Progenitor cell of endocrine pancreas (in vitro differentiated cells): ENCODE measurements at regions not wholly inside any gene's neighbourhood (a gene's known extent, or its start where the extent isn't known, plus 50 kb on each side); places are given as distances from the start of the nearest gene placed in this dataset.

Experiments used
- DNase-seq: peaks from one replicate; pipeline ENCODE4 v3.0.0; 2021; ENCODE audit warnings: low spot score; ENCODE audit not compliant: unreplicated experiment
- H3K27ac Mint-ChIP-seq: 2 replicates; pipeline ENCODE4 v1.8.0; 2021; ENCODE audit warnings: mild to moderate bottlenecking, moderate library complexity, mixed read lengths
- H3K27me3 Mint-ChIP-seq: 2 replicates; pipeline ENCODE4 v1.8.0; 2021; ENCODE audit warnings: mixed read lengths
- H3K36me3 Mint-ChIP-seq: 2 replicates; pipeline ENCODE4 v1.8.0; 2022; ENCODE audit warnings: mixed read lengths; ENCODE audit not compliant: insufficient read depth
- H3K4me1 Mint-ChIP-seq: 2 replicates; pipeline ENCODE4 v1.8.0; 2021; ENCODE audit warnings: low read depth, mixed read lengths
- H3K4me3 Mint-ChIP-seq: 2 replicates; pipeline ENCODE4 v1.8.0; 2021; ENCODE audit warnings: low read depth, mild to moderate bottlenecking, moderate library complexity, mixed read lengths
- H3K9me3 Mint-ChIP-seq: 2 replicates; pipeline ENCODE4 v1.8.0; 2021; ENCODE audit warnings: low read depth, mixed read lengths
- CTCF ChIP-seq: fragments of 200-600 bp; sonication (generic); IDR thresholded peaks from one replicate; pipeline ENCODE4 v1.5.0; 2021; ENCODE audit warnings: antibody characterized with exemption, mild to moderate bottlenecking; ENCODE audit not compliant: unreplicated experiment

DNA sequence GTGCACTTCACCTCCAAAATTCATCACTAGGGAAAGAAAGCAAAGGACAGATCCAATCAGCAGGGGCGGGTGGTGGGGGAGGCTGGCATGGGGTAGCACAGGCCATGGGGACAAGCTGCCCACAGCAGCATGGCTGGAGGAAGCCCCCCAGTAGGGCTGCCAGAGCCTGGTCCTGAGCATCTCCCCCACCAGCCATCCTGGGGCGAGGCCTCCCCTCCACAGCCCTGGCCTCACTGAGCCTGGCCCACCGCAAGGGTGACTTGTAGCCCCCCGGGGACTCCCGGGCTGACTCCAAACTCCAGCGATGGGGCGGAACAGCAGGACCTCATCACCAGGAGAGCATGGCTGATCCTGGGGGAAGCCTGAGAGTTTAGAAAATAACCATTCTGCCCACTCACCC is 92.4 kb upstream of the TCERG1L start:
- no peak overlapping the region for H3K4me3 Mint-ChIP-seq
- H3K9me3 Mint-ChIP-seq = no peaks in the 10 kb centered on the region
- H3K36me3 Mint-ChIP-seq = no peaks in the 10 kb centered on the region
- TF ChIP-seq CTCF = no peak
- H3K4me1 Mint-ChIP-seq = no peaks in the 10 kb centered on the region
- H3K27me3 Mint-ChIP-seq = peaks cover 16% of the 10 kb centered on the region
- no peak overlapping the region for H3K27ac Mint-ChIP-seq
- no peak for DNase-seq

GRCh38 chr10:131404886-131405285 is 93.4 kb upstream of the TCERG1L start:
- Mint-ChIP-seq H3K4me3 (no peak overlapping the region), H3K36me3 (no peaks in the 10 kb centered on the region), H3K27me3 (peaks cover 21% of the 10 kb centered on the region), H3K27ac (no peak overlapping the region), H3K9me3 (no peaks in the 10 kb centered on the region), H3K4me1 (no peaks in the 10 kb centered on the region)
- no peak for DNase-seq
- no peak for TF ChIP-seq CTCF

GRCh38 chr10:131406676-131407392 is 95.3 kb upstream of the TCERG1L start:
- Mint-ChIP-seq H3K36me3 (no peaks in the 10 kb centered on the region), H3K27me3 (peaks cover 21% of the 10 kb centered on the region), H3K9me3 (no peaks in the 10 kb centered on the region), H3K4me1 (no peaks in the 10 kb centered on the region), H3K4me3 (no peak overlapping the region), H3K27ac (no peak overlapping the region)
- TF ChIP-seq CTCF = no peak
- no peak for DNase-seq

GRCh38 chr10:131418681-131419080 is 107.2 kb upstream of the TCERG1L start:
- Mint-ChIP-seq H3K27ac (no peak overlapping the region), H3K9me3 (peaks cover 2% of the 10 kb centered on the region), H3K4me3 (no peak overlapping the region), H3K27me3 (peaks cover 11% of the 10 kb centered on the region), H3K4me1 (no peaks in the 10 kb centered on the region), H3K36me3 (no peaks in the 10 kb centered on the region)
- DNase-seq = no peak
- no peak for TF ChIP-seq CTCF

DNA sequence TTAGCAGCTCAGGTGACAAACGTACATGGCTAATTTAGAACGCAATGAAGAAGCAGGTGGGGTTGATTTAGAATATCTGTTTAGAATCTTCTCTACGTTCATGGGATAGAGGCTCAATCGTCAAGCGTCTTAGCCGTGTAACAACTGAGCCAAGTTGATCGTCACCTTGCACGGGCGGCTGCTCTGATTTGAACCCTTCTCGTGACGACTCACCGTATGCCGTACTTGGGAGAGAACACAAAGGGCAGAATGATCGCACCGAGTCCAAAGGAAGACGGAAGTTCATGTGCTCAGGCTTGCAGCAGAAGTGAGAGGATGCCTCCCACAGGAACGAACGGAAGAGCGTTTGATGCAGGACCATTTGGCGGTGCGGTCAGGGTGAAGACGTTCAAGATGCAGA is 108.3 kb upstream of the TCERG1L start:
- H3K9me3 Mint-ChIP-seq = peaks cover 2% of the 10 kb centered on the region
- TF ChIP-seq CTCF = no peak
- no peak for DNase-seq
- H3K36me3 Mint-ChIP-seq = no peaks in the 10 kb centered on the region
- H3K27ac Mint-ChIP-seq = no peak overlapping the region
- no peak overlapping the region for H3K4me3 Mint-ChIP-seq
- H3K27me3 Mint-ChIP-seq = peaks cover 12% of the 10 kb centered on the region
- no peaks in the 10 kb centered on the region for H3K4me1 Mint-ChIP-seq
